OCI-M1 (cell line): ENCODE measurements at regions not wholly inside any gene's neighbourhood (a gene's known extent, or its start where the extent isn't known, plus 50 kb on each side); places are given as distances from the start of the nearest gene placed in this dataset.
"Not testable (repeated sequence)": the region's sequence is repeated elsewhere in the genome, so short reads cannot be mapped to it uniquely, and the experiment has no call there.

Experiments
- DNase-seq: peaks from one replicate; lab custom pipeline; 2025; lab: John Stamatoyannopoulos, UW

GRCh38 chr16:59336136-59336695, 602.1 kb upstream of the GOT2 start:
- DNase-seq: no peak

DNA sequence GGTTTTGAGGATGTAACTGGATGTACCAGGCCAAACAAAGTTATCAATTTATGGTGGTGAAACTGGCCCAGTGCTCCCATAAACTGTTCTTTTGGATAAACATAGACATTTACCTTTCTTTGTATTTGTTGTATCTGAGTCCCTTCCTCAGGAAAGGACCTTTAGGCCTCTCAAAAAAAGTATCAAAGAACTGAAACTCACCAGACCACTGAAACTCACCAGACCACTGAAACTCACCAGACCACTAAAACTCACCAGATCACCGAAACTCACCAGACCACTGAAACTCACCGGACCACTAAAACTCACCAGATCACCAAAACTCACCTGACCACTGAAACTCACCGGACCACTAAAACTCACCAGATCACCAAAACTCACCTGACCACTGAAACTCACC, 597.6 kb upstream of the GOT2 start:
- DNase-seq: not testable (repeated sequence)

DNA sequence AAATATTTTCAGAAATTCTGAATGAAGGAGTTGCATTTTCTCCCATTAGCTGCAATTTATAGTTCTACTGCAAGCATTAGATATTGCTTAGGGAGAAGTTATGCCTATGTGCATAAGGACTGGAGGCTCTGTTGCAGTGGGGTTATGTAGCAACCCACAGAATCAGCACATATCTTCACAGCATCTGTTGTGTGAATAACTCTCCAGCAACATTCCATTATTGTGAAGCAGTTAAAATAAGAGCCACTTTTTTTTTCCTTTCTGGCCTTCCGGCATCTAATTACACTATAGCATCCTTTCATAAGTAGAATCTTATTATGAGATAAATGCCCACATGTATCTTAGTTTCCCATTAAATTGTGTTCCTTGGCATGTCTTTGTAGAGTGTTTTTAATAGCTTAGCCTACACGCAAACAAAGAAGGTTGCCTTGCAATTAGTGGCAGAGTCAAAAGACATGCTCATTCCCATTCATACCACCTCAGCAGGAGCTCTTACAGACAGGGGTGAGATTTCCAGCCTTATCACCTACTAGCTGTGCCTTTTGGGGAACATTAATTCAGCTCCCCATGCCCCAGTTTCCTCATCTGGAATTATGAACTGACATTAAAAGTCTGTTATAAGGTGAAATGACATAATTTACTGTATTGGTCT, 596.0 kb upstream of the GOT2 start:
- no peak for DNase-seq

DNA sequence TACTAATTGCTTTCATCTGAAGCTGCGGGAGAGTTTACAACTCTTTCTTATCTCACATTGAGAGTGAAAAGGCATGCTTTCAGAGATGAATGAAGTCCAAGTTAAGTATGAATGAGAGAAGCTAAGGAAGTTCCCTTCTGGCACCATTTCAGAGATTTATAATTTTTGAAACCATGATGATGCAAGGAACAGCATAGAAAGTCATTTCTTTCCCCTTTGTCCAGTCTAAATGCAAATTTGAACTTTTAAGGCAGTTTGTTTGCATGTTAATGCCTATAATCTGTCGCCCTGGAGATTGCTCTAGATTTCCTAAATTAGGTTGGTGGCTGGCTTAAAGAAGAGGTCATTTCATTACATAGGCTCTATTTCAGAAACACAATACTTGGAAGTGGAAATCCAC, 594.8 kb upstream of the GOT2 start:
- no peak for DNase-seq

GRCh38 chr16:59327894-59328293, 593.8 kb upstream of the GOT2 start:
- DNase-seq: no peak

GRCh38 chr16:59326955-59327354, 592.8 kb upstream of the GOT2 start:
- DNase-seq: no peak

GRCh38 chr16:59324462-59324861, 590.3 kb upstream of the GOT2 start:
- peak; percentile 8 for DNase-seq

DNA sequence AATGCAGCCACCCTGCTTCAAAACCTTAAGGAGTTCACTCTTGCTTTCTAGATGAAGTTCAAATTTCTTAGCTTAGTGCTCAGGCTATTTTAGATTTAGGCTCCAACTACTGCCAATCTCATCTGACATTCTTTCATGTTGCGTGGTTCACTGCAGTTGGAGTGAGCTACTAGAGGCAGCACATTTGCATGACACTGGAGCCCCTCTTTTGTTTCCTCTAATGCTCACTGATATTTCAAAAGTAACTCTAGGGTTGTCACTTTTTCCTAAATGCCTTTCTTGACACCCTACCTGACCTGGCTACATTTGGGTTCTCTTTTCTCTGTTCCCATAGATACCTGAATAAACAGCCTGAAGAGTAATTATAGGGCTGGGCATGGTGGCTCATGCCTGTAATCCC, 586.5 kb upstream of the GOT2 start:
- DNase-seq: no peak

GRCh38 chr16:59319871-59320270, 585.8 kb upstream of the GOT2 start:
- DNase-seq: no peak

- no peak for DNase-seq
Measured at GRCh38 chr16:59305850-59306249, 571.7 kb upstream of the GOT2 start.

DNA sequence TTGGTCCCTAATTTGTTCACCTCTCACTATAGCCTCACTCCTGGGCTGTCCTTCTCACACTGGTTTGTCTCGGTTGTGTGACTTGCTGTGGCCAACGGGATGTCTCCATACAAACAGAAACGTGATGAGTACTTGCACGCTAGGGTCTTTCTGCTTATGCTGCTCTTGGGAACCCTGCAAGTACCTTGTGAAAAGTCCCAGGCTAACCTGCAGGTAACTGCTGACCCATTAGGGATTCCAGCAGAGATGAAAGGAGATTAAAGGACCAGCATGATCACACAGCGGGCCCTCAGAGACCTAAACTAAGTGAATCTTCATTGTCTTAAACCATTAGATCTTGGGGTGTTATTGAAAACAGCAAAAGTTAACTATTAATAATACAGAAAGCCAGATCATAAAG, 562.8 kb upstream of the GOT2 start:
- no peak for DNase-seq

DNA sequence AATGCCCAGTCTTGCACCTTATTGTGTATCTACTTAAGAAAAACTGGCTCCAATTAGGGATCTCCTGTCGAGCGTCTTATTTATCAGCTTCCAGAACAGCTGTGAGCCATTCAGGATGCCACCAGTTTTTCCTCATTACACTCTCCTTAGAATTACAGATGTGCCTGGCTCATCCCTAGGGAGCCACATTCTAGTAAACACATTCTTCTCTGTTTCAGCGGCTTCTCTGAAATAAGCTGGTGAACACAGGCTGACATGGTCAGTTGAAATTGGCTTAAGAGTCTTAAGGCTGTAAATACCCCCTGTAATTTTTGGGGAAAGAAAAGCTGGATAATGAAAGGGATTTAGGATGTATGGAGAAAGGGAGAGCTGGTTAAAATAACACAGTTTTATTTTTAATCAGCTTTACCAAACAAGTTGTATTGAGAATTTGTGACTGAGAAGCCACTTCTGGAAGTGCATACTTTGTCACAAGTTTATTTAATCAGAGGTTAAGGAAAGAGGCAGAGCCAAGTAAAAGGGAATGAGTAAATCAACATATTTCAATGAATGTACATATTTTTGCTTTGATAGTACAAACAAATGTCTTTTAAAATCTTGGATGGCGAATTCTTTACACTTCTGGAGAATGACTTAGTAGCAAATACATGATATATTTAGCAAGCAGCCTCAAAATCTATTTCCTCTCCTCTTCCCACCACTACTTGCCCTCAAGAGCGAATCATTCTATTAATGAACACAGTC, 562.0 kb upstream of the GOT2 start:
- DNase-seq: no peak

- no peak for DNase-seq
Measured at GRCh38 chr16:59295474-59295873, 561.4 kb upstream of the GOT2 start.

GRCh38 chr16:59290718-59291117, 556.6 kb upstream of the GOT2 start:
- no peak for DNase-seq

- no peak for DNase-seq
Measured at GRCh38 chr16:59289151-59289550, 555.0 kb upstream of the GOT2 start.

DNA sequence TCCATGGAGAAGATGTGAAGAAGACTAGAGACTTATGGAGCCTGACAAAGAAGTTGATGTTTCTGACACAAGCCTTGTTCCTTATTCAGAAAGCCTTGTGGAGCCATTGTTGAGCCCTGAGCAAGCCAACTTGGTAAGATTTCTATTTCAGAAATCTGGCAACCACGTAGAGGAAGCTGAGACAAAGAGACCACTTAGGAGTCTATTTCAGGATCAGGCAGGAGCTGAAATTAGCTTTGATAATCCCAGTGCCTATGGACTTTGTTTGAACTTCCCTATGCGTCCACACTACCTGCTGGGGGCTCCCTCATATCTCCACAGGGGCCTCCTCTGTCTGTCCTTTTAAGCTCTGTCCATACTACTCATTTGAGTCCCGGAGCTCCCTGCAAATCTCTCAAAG, 540.0 kb upstream of the GOT2 start:
- no peak for DNase-seq

- DNase-seq: no peak
Measured at GRCh38 chr16:59263955-59264354, 529.8 kb upstream of the GOT2 start.

DNA sequence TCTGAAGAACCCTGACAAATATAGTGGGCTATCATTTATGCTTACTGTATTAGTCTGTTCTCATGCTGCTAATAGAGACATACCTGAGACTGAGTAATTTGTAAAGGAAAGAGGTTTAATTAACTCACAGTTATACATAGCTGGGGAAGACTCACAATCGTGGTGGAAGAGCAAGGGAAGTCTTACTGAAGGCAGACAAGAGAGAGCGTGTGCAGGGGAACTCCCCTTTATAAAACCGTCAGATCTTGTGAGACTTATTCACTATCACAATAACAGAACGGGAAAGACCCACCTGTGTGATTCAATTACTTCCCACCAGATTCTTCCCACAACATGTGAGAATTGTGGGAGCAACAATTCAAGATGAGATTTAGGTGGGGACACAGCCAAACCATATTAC, 526.8 kb upstream of the GOT2 start:
- no peak for DNase-seq

- no peak for DNase-seq
Measured at GRCh38 chr16:59259950-59260319, 525.8 kb upstream of the GOT2 start.

GRCh38 chr16:59259074-59259949, 525.2 kb upstream of the GOT2 start:
- DNase-seq: peak; percentile 76

DNA sequence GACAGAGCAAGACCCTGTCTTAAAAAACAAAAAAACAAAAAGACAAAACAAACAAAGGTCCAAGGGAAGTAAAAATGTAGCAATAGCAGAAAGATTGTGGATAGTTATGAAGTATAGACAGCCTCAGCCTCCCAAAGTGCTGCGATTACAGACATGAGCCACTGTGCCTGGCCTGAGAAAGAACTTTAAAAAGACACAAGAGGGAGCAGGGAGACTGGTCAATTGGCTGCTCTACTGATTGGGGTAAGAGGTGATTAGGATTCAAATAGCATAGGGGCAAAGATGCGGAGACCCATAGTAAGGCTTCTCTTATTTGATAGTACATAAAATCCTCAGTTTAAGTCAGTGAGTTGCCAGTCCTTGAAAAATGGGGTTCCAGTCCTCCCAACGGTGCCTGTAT, 518.2 kb upstream of the GOT2 start:
- no peak for DNase-seq

DNA sequence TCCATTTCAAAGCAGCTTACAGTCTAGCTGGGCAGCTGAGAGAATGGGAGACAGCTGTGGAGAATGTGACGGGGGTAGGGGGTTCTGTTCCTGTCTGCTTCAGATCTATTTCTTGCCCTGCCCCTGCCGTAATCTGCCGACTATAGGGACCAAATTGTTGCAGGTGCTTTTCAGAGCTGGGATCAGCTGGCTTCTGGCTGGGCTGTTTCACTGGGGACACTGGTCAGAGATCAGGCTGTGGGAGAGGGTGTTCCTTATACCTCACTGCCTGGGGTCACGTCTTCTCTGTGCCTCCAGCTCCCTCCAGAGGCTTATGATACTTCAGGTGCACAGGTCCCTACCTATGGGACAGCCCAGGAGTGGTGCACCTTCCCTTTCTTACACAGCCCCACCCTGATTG, 514.9 kb upstream of the GOT2 start:
- no peak for DNase-seq

GRCh38 chr16:59242556-59242955, 508.4 kb upstream of the GOT2 start:
- no peak for DNase-seq
